ENCODE measurements at regions not wholly inside any gene's neighbourhood (a gene's known extent, or its start where the extent isn't known, plus 50 kb on each side); places are given as distances from the start of the nearest gene placed in this dataset.
A peak's percentile ranks its signal among the peaks of the same experiment; 100 is the strongest.

DNA sequence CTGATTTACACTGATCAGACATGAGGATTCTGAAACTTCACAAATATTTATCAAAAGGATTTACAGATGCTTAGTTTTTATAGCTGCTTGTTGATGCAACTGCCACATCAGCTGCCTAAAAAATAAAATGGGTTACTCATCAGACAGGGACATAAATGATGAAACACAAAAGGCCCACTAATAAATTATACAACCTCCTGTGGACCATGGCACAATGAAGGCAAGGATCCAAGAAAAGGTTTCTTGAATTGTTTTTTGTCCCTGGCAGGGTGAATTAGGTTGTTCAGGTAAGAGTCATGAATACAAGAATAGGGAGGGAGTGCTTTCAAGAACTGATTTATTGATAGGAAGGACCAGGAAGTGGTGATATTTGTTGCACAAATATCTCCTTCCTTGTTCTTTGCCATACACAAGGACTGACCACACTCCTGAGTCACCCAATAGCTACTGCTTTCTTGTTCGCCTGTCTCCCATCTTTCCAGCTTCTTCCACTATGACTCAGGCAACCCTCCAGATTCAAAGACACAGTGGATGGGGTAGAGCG is 234.5 kb downstream of the AHR start:
- ChIA-PET POLR2A (interaction anchor here (0.7 kb wide), 1 partner anchor 13 kb away, joined by 3 read pairs; no protein-coding TSS in a partner anchor), RAD21 (ENCODE audit: low non-redundant PET in 1 of 2, low total read pairs in 2 of 2, uncharacterized antibody in 2 of 2, unreplicated experiment in 2 of 2) (no interaction called here), CTCF (no interaction called here)
- H3K4me3 ChIP-seq (replicated peaks in 1 of 2; ENCODE audit: low read depth in 1 of 2, low read length in 2 of 2) = no peak overlapping the region
- no peak overlapping the region for H2AFZ ChIP-seq (ENCODE audit: low read depth, low read length, poor library complexity, severe bottlenecking)
- DNase-seq (ENCODE audit: low read depth, low spot score) (peak; percentile 59), ATAC-seq (peak; percentile 74)
- peaks cover 0 to 13% of the 10 kb centered on the region in 2 experiments; a peak in 1 of 4 replicates for H3K4me1 ChIP-seq (ENCODE audit: control insufficient read depth in 1 of 2, insufficient read depth in 2 of 2, low read length in 2 of 2)
- no peak overlapping the region for H3K9ac ChIP-seq (ENCODE audit: low read length)
- no peak overlapping the region for H3K27ac ChIP-seq (ENCODE audit: low read depth, low read length)
- H3K9me3 ChIP-seq (ENCODE audit: control insufficient read depth in 1 of 2, insufficient read depth in 1 of 2, low read depth in 1 of 2, low read length in 2 of 2) = no peaks in the 10 kb centered on the region
- H3K9me2 ChIP-seq (ENCODE audit: insufficient read depth) = no peaks in the 10 kb centered on the region
- H3K4me2 ChIP-seq (ENCODE audit: low read length) = peak overlapping the region; percentile 13
- H3K27me3 ChIP-seq (ENCODE audit: insufficient read depth, low read length) = no peaks in the 10 kb centered on the region
- no peaks in the 10 kb centered on the region for H3K36me3 ChIP-seq (ENCODE audit: control insufficient read depth in 1 of 2, insufficient read depth in 2 of 2, low read length in 2 of 2)
- BruUV-seq (replicated peaks) = no TSS peak
- intact Hi-C loops (cut with micrococcal nuclease) = loop anchor here (5.0 kb wide), 1 partner anchor 231 kb away; no protein-coding TSS in a partner anchor
- TF ChIP-seq SIN3A (IDR thresholded peaks at IDR 0.05; ENCODE audit: low read depth) = no peak
- TF ChIP-seq CBX3 (IDR thresholded peaks at IDR 0.05; ENCODE audit: low read depth) = peak; percentile 72; the same call in 1 of the 2 replicates
- peak; percentile 25 for TF ChIP-seq ELF1 (IDR thresholded peaks at IDR 0.05; ENCODE audit: borderline replicate concordance, low read depth)
- TF ChIP-seq SP1 (IDR thresholded peaks at IDR 0.05; ENCODE audit: low read depth) = peak; percentile 71; the same call in 1 of the 2 replicates
- TF ChIP-seq CEBPB (IDR thresholded peaks at IDR 0.05; ENCODE audit: low read depth) = peak; percentile 70; the same call in 1 of the 2 replicates
- no peak for TF ChIP-seq POLR2A (IDR thresholded peaks at IDR 0.05; ENCODE audit: borderline replicate concordance, extremely low read depth, insufficient read depth, insufficient read length)
- TF ChIP-seq JUND (IDR thresholded peaks at IDR 0.05) = peak; percentile 64
- TF ChIP-seq EZH2phosphoT487 (IDR thresholded peaks at IDR 0.05; ENCODE audit: borderline replicate concordance) = no peak
- TF ChIP-seq FOSL1 (IDR thresholded peaks at IDR 0.05; ENCODE audit: low read depth) = peak; percentile 51
- no peak for TF ChIP-seq EGR1 (IDR thresholded peaks at IDR 0.05; ENCODE audit: low read depth)
- H4K20me1 ChIP-seq (ENCODE audit: insufficient read depth) = no peaks in the 10 kb centered on the region
- H3K79me2 ChIP-seq (ENCODE audit: insufficient read depth, low read length) = no peaks in the 10 kb centered on the region

DNA sequence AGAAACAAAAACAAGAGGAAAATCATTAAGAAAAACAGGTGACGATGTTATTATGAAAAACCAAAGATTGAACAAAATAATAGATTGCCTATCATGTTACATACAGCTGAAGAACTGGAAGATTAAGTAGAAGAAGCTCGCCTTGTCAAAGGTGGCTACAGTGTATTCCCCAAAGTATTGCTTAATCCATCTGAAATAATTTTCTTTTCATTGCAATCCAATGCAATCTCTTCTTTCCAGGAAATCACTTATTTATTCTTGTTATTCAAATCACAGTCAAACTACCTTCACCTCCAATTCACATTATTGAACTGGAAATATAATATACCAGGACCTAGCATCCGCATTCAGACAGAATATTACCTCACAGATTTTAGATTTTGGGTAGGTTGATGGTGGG is 235.9 kb downstream of the AHR start:
- Histone ChIP-seq H3K4me3 (replicated peaks in 1 of 2; ENCODE audit: low read depth in 1 of 2, low read length in 2 of 2) (no peak overlapping the region), H4K20me1 (ENCODE audit: insufficient read depth) (no peaks in the 10 kb centered on the region), H3K79me2 (ENCODE audit: insufficient read depth, low read length) (no peaks in the 10 kb centered on the region), H3K9me3 (ENCODE audit: control insufficient read depth in 1 of 2, insufficient read depth in 1 of 2, low read depth in 1 of 2, low read length in 2 of 2) (no peaks in the 10 kb centered on the region), H2AFZ (ENCODE audit: low read depth, low read length, poor library complexity, severe bottlenecking) (no peak overlapping the region), H3K4me1 (ENCODE audit: control insufficient read depth in 1 of 2, insufficient read depth in 2 of 2, low read length in 2 of 2) (peaks cover 0 to 13% of the 10 kb centered on the region in 2 experiments; a peak in 1 of 4 replicates), H3K9ac (ENCODE audit: low read length) (no peak overlapping the region), H3K4me2 (ENCODE audit: low read length) (no peak overlapping the region), H3K27ac (ENCODE audit: low read depth, low read length) (no peak overlapping the region), H3K36me3 (ENCODE audit: control insufficient read depth in 1 of 2, insufficient read depth in 2 of 2, low read length in 2 of 2) (no peaks in the 10 kb centered on the region), H3K27me3 (ENCODE audit: insufficient read depth, low read length) (no peaks in the 10 kb centered on the region), H3K9me2 (ENCODE audit: insufficient read depth) (no peaks in the 10 kb centered on the region)
- no TSS peak for BruUV-seq (replicated peaks)
- intact Hi-C loops (cut with micrococcal nuclease) = loop anchor here (5.0 kb wide), 1 partner anchor 232 kb away; no protein-coding TSS in a partner anchor
- ChIA-PET POLR2A (no interaction called here), RAD21 (ENCODE audit: low non-redundant PET in 1 of 2, low total read pairs in 2 of 2, uncharacterized antibody in 2 of 2, unreplicated experiment in 2 of 2) (no interaction called here), CTCF (no interaction called here)
- no peak for TF ChIP-seq YY1 (IDR thresholded peaks at IDR 0.05; ENCODE audit: extremely low read depth, insufficient replicate concordance, low read depth, low read length)
- no peak for TF ChIP-seq EGR1 (IDR thresholded peaks at IDR 0.05; ENCODE audit: low read depth)
- no peak for DNase-seq (ENCODE audit: low read depth, low spot score)
- no peak for ATAC-seq
